Right lobe of liver (tissue), 6 donors: ENCODE measurements at regions not wholly inside any gene's neighbourhood (a gene's known extent, or its start where the extent isn't known, plus 50 kb on each side); places are given as distances from the start of the nearest gene placed in this dataset.

Source experiments
- ATAC-seq, 4 donors: fragments of 200-7000 bp; cut with Tn5 transposase; one replicate each; pipeline ENCODE4 v1.9.1; 2020; ENCODE audit warnings: mild to moderate bottlenecking in 4 of 4, moderate library complexity in 4 of 4
- DNase-seq, 3 donors: peaks; one replicate each; pipeline ENCODE4 v3.0.0-alpha.2; 2020
- H3K27ac ChIP-seq, 3 donors: fragments of 200-600 bp; one replicate each; pipeline ENCODE4 v1.8.0; 2022
- H3K27me3 ChIP-seq, 2 donors: fragments of 200-600 bp; one replicate each; pipeline ENCODE4 v1.8.0; 2022
- H3K36me3 ChIP-seq, 4 donors: fragments of 200-600 bp; sonication (generic) in 1 of 4; one replicate each; pipeline versions ENCODE4 v1.5.1 to v1.8.0; 2017 to 2022; ENCODE audit warnings: control low read depth in 1 of 4
- H3K4me1 ChIP-seq, 4 donors: fragments of 200-600 bp; sonication (generic) in 1 of 4; one replicate each; pipeline versions ENCODE4 v1.5.1 to v1.8.0; 2017 to 2022; ENCODE audit warnings: control low read depth in 1 of 4
- H3K4me3 ChIP-seq, 3 donors: fragments of 200-600 bp; one replicate each; pipeline ENCODE4 v1.8.0; 2022
- H3K9me3 ChIP-seq, 4 donors: fragments of 200-600 bp; sonication (generic) in 1 of 4; one replicate each; pipeline versions ENCODE4 v1.5.1 to v1.8.0; 2017 to 2022; ENCODE audit warnings: control low read depth in 1 of 4
- POLR2A ChIP-seq: fragments of 450-650 bp; IDR thresholded peaks from one replicate; pipeline ENCODE4 v1.6.1; 2017; ENCODE audit warnings: antibody characterized with exemption, mild to moderate bottlenecking
- WGBS: methylation state at CpG from one replicate; pipeline ENCODE4 v1.1.6; 2018; ENCODE audit warnings: low coverage, low lambda C conversion rate; ENCODE audit not compliant: insufficient coverage; ENCODE audit errors: missing lambda C conversion rate; 5-methylcytosine and 5-hydroxymethylcytosine counted together
- intact Hi-C, 2 donors: fragments of 100-400 bp; cut with DNase I; formaldehyde crosslinking; loops; one replicate each; pipeline versions ENCODE4 v1.11.2 to v1.14.1; 2022
- TF ChIP-seq, protein P1 (sequence below), 4 donors: fragments of 200-600 bp in 3 of 4; fragments of 450-650 bp in 1 of 4; IDR thresholded peaks; one replicate each; pipeline versions ENCODE4 v1.5.1 to v1.8.0; 2016 to 2022; ENCODE audit warnings: antibody characterized with exemption in 4 of 4, mild to moderate bottlenecking in 2 of 4
- donor health status: DM: no; HTN: yes; CAD: no.
- donor health status: DM: no; HTN: no; CAD: no.
- donor health status: DM: no; HTN: no; CAD: no.
- donor health status: DM: no; HTN: yes; CAD: no.
- donor health status: DM: no; HTN: yes; CAD: no.

DNA sequence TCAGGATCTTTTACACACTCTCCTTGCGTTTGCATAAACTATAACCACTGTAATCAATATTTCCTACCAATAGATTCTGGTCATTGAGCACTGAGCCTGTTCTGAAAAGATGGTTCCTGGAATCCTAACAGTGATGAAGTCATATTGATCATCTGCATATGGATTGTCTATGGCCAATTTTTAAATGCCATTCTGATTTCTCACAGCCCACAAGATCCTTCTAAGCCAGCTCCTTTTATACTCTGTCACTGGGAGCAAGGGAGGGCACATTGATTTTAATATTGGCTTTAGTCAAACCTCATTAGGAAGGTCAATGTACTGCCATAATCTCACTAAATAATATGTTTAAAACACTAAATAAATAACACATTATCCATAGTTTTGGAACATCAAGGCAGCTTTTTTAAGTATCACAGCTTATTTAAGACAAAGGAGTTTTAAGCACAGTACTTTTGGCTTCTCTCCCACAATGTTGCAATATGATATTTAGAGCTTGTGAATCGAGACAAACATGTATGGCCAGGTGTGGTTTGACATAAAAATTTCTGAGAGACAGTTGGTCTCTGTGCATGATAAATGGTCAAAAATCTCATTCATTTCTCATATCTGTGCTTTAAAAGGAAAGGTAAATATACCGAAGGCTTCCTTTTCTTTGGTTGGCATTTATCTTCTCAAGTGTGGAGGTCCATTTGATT, 267.3 kb downstream of the MTX2 start:
- Histone ChIP-seq H3K27ac (no peak overlapping the region), H3K36me3 (no peaks in the 10 kb centered on the region), H3K4me1 (peaks cover 0 to 23% (median 0%) of the 10 kb centered on the region in 4 donors), H3K9me3 (no peaks in the 10 kb centered on the region), H3K4me3 (no peak overlapping the region), H3K27me3 (no peaks in the 10 kb centered on the region)
- ATAC-seq (no peak), DNase-seq (no peak)
- WGBS: 63% methylated on average over 3 of the region's 3 CpGs
- no peak for TF ChIP-seq POLR2A
- TF ChIP-seq, protein P1, sequence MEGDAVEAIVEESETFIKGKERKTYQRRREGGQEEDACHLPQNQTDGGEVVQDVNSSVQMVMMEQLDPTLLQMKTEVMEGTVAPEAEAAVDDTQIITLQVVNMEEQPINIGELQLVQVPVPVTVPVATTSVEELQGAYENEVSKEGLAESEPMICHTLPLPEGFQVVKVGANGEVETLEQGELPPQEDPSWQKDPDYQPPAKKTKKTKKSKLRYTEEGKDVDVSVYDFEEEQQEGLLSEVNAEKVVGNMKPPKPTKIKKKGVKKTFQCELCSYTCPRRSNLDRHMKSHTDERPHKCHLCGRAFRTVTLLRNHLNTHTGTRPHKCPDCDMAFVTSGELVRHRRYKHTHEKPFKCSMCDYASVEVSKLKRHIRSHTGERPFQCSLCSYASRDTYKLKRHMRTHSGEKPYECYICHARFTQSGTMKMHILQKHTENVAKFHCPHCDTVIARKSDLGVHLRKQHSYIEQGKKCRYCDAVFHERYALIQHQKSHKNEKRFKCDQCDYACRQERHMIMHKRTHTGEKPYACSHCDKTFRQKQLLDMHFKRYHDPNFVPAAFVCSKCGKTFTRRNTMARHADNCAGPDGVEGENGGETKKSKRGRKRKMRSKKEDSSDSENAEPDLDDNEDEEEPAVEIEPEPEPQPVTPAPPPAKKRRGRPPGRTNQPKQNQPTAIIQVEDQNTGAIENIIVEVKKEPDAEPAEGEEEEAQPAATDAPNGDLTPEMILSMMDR (IDR thresholded peaks at IDR 0.05): no peak
- intact Hi-C loops: no loop called here

DNA sequence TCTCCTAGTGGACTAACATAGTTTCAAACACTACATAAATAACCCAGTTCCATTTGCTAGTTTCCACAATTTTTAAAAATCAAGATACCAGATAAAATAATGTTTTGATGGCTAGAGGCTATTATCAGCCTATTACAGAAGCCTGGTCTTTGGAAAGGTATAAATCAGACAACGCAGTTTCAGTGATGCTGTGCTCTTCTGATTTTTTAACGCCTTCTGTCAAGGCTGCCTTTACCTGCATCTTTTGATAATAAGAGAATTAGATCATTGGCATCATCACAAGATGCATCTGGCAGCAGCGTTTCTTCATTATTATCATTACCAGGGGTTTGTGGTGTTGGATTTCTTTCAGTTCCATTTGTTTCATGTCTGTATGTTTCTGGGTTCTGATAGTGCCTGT, 268.7 kb downstream of the MTX2 start:
- ATAC-seq: no peak

DNA sequence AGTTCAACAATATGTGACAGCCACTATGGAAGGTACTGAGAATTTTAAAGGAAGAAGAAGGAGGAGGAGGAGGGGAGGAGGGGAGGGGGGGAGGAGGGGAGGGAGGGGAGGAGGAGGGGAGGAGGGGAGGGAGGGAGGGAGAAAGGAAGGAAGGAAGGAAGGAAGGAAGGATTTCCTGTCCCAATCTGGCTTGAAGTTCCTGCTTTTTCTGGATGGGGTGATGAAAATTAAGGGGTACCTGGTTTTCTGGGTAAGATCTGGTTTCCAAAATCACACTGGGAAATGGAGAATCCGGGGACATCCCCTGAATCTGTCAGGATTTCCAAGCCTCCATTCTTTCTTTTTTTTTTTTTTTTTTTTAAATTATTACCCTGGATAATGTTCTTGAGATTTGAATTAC, 271.8 kb downstream of the MTX2 start:
- TF ChIP-seq, protein P1 (IDR thresholded peaks at IDR 0.05): no peak
- TF ChIP-seq POLR2A: no peak
- WGBS: 33% methylated on average over 1 of the region's 1 CpG
- Histone ChIP-seq H3K27ac (no peak overlapping the region), H3K4me1 (no peaks in the 10 kb centered on the region), H3K4me3 (no peak overlapping the region), H3K9me3 (no peaks in the 10 kb centered on the region), H3K27me3 (no peaks in the 10 kb centered on the region), H3K36me3 (no peaks in the 10 kb centered on the region)
- intact Hi-C loops: no loop called here
- no peak for ATAC-seq
- DNase-seq: no peak

More for the DNA sequence above, 268.7 kb downstream of the MTX2 start:
- TF ChIP-seq POLR2A: no peak
- TF ChIP-seq, protein P1 (IDR thresholded peaks at IDR 0.05): no peak
- H3K9me3 ChIP-seq: no peaks in the 10 kb centered on the region
- H3K4me3 ChIP-seq: no peak overlapping the region
- intact Hi-C loops: no loop called here
- peaks cover 0 to 22% (median 0%) of the 10 kb centered on the region in 4 donors for H3K4me1 ChIP-seq
- H3K36me3 ChIP-seq: no peaks in the 10 kb centered on the region
- H3K27me3 ChIP-seq: no peaks in the 10 kb centered on the region
- DNase-seq: no peak
- WGBS: 66% methylated on average over 3 of the region's 3 CpGs
- H3K27ac ChIP-seq: no peak overlapping the region

DNA sequence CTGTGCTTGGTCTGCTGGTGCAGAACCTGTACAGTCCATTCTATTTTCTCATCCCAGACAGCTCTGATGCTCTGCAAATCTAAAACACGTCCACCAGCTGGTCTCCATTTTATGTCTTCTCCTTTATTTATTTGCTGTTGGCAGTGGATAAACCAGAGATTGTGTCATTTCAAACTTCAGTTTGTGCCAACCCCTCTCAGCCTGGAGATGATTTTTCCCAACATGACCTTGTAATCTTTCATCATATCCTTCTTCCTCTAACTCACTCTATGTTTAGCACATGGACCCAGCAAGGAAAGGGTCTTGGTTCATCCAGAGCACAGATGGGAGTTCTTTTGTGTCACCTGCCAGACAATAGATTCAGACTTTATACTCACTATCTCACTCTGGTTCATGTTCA, 273.2 kb downstream of the MTX2 start:
- H3K9me3 ChIP-seq: no peaks in the 10 kb centered on the region
- 28% methylated on average over 1 of the region's 1 CpG for WGBS
- DNase-seq (no peak), ATAC-seq (peak in 2 of 4 donors; percentile 52 to 56)
- no peak overlapping the region for H3K27ac ChIP-seq
- intact Hi-C loops: no loop called here
- no peaks in the 10 kb centered on the region for H3K36me3 ChIP-seq
- H3K27me3 ChIP-seq: no peaks in the 10 kb centered on the region
- no peaks in the 10 kb centered on the region for H3K4me1 ChIP-seq
- H3K4me3 ChIP-seq: no peak overlapping the region
- TF ChIP-seq POLR2A: no peak
- TF ChIP-seq, protein P1 (IDR thresholded peaks at IDR 0.05): no peak
